ENCODE measurements at regions not wholly inside any gene's neighbourhood (a gene's known extent, or its start where the extent isn't known, plus 50 kb on each side); places are given as distances from the start of the nearest gene placed in this dataset.

- TF ChIP-seq CTCF (IDR thresholded peaks at IDR 0.05), result no peak
- no peak for TF ChIP-seq POLR2A (IDR thresholded peaks at IDR 0.05)
These were observed 417.2 kb downstream of the ELAVL2 start for GRCh38 chr9:23408874-23409273.
